ENCODE measurements at regions not wholly inside any gene's neighbourhood (a gene's known extent, or its start where the extent isn't known, plus 50 kb on each side); places are given as distances from the start of the nearest gene placed in this dataset.

DNA sequence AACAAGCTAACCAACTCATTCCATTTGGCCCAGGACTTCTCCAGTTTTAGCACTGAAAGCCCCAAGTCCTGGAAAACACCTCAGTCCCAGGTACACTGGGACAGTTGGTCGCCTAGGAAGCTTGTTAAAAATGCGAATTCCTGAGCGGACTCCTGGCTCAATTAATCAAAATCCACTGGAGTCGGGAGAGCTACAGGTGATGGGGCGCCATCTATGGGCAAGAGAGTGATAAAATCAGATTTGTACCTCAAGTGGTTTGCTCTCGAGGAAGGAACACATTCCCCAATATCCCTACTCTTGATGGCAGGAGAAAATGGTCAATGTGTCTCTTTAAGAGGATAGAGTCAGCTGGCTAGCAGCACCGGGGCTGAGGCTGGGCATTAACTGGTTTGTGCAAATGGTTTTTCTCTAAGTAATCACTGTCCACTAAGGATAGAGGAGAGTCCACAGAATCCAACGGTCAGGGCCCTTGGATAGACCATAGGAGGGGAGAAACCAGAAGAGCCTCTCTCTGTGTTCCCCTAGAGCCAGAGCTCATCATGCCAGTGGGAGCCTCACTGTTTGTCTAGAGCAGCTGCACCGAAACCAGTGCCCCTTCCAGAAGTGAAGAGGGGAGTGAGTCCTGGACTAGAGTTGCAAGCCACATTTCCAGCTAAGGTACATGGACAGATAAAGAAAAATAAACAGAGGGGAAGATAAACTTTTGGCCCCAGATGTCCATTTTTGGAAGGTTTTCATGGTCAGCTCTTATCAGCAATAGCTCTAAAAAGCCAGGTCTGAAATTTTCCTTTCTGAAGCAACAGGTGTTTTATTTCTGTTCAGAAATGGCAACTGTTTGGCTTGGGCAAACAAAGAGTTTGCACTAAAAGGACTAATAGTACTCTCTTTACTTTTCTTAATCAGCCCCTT, 148.5 kb downstream of the TENT5C start (continued):
- peak; percentile 83 for TF ChIP-seq REST (IDR thresholded peaks at IDR 0.05; ENCODE audit: borderline replicate concordance)
- TF ChIP-seq REST (CRISPR knock-in tag; IDR thresholded peaks at IDR 0.05; ENCODE audit: low read depth): no peak
- TF ChIP-seq, protein P1, sequence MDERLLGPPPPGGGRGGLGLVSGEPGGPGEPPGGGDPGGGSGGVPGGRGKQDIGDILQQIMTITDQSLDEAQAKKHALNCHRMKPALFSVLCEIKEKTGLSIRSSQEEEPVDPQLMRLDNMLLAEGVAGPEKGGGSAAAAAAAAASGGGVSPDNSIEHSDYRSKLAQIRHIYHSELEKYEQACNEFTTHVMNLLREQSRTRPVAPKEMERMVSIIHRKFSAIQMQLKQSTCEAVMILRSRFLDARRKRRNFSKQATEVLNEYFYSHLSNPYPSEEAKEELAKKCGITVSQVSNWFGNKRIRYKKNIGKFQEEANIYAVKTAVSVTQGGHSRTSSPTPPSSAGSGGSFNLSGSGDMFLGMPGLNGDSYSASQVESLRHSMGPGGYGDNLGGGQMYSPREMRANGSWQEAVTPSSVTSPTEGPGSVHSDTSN (CRISPR knock-in tag; IDR thresholded peaks at IDR 0.05; ENCODE audit: low read depth): no peak
- TF ChIP-seq, protein P1 (tag; conservative IDR thresholded peaks at IDR 0.05; ENCODE audit: low read depth): peak; percentile 94
- TF ChIP-seq, protein P2, sequence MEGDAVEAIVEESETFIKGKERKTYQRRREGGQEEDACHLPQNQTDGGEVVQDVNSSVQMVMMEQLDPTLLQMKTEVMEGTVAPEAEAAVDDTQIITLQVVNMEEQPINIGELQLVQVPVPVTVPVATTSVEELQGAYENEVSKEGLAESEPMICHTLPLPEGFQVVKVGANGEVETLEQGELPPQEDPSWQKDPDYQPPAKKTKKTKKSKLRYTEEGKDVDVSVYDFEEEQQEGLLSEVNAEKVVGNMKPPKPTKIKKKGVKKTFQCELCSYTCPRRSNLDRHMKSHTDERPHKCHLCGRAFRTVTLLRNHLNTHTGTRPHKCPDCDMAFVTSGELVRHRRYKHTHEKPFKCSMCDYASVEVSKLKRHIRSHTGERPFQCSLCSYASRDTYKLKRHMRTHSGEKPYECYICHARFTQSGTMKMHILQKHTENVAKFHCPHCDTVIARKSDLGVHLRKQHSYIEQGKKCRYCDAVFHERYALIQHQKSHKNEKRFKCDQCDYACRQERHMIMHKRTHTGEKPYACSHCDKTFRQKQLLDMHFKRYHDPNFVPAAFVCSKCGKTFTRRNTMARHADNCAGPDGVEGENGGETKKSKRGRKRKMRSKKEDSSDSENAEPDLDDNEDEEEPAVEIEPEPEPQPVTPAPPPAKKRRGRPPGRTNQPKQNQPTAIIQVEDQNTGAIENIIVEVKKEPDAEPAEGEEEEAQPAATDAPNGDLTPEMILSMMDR (IDR thresholded peaks at IDR 0.05 in 2 of 3, conservative IDR thresholded peaks at IDR 0.05 in 1 of 3; ENCODE audit: insufficient read depth in 2 of 3, low read depth in 1 of 3, low read length in 3 of 3): peak; percentile 86 to 95 (median 87)
- TF ChIP-seq ZBTB1 (CRISPR knock-in tag; IDR thresholded peaks at IDR 0.05; ENCODE audit: borderline replicate concordance, low read depth): 0 out of 2 replicates have a peak, but pooled peaks have one; percentile 29
- TF ChIP-seq NFIC (IDR thresholded peaks at IDR 0.05): no peak
- TF ChIP-seq, protein P3, sequence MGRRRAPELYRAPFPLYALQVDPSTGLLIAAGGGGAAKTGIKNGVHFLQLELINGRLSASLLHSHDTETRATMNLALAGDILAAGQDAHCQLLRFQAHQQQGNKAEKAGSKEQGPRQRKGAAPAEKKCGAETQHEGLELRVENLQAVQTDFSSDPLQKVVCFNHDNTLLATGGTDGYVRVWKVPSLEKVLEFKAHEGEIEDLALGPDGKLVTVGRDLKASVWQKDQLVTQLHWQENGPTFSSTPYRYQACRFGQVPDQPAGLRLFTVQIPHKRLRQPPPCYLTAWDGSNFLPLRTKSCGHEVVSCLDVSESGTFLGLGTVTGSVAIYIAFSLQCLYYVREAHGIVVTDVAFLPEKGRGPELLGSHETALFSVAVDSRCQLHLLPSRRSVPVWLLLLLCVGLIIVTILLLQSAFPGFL (CRISPR knock-in tag; IDR thresholded peaks at IDR 0.05): 0 out of 2 replicates have a peak, but pooled peaks have one; percentile 52
- no peak for TF ChIP-seq CCAR2 (IDR thresholded peaks at IDR 0.05; ENCODE audit: low read depth, low read length)
- TF ChIP-seq, protein P4, sequence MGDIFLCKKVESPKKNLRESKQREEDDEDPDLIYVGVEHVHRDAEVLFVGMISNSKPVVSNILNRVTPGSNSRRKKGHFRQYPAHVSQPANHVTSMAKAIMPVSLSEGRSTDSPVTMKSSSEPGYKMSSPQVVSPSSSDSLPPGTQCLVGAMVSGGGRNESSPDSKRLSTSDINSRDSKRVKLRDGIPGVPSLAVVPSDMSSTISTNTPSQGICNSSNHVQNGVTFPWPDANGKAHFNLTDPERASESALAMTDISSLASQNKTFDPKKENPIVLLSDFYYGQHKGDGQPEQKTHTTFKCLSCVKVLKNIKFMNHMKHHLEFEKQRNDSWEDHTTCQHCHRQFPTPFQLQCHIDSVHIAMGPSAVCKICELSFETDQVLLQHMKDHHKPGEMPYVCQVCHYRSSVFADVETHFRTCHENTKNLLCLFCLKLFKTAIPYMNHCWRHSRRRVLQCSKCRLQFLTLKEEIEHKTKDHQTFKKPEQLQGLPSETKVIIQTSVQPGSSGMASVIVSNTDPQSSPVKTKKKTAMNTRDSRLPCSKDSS (IDR thresholded peaks at IDR 0.05; ENCODE audit: low read depth, partially characterized antibody): no peak
